Keratinocyte (primary cell): ENCODE measurements at regions not wholly inside any gene's neighbourhood (a gene's known extent, or its start where the extent isn't known, plus 50 kb on each side); places are given as distances from the start of the nearest gene placed in this dataset.
A peak's percentile ranks its signal among the peaks of the same experiment; 100 is the strongest.

Experiments
- DNase-seq: peaks from one replicate; pipeline ENCODE4 v3.0.0-alpha.2; 2011; ENCODE audit warnings: low read depth, missing footprints, low spot score
- FAIRE-seq: peaks from 2 replicates; lab custom pipeline; 2011; peaks lifted over from hg19 to GRCh38; lab: Jason Lieb, UNC
- H2AFZ ChIP-seq: 2 replicates; pipeline ENCODE4 v1.6.0; 2012; ENCODE audit warnings: low read length, control low read depth, inconsistent platforms; ENCODE audit not compliant: control insufficient read depth
- H3K27ac ChIP-seq: 2 replicates; pipeline ENCODE4 v1.5.1; 2011; ENCODE audit warnings: low read length; ENCODE audit not compliant: control insufficient read depth, insufficient read depth
- H3K27me3 ChIP-seq: 3 replicates; pipeline ENCODE4 v1.6.0; 2011; ENCODE audit warnings: low read length; ENCODE audit not compliant: control insufficient read depth, insufficient read depth; ENCODE audit errors: extremely low read depth
- H3K36me3 ChIP-seq, 2 experiments: 2 replicates in 1 of 2; 3 replicates in 1 of 2; pipeline ENCODE4 v1.5.1; 2011; ENCODE audit warnings: low read length in 2 of 2, mild to moderate bottlenecking in 1 of 2; ENCODE audit not compliant: control insufficient read depth in 2 of 2, insufficient read depth in 2 of 2; ENCODE audit errors: extremely low read depth in 1 of 2
- H3K4me1 ChIP-seq: 3 replicates; pipeline ENCODE4 v1.5.1; 2011; ENCODE audit warnings: low read length; ENCODE audit not compliant: control insufficient read depth, insufficient read depth; ENCODE audit errors: extremely low read depth
- H3K4me2 ChIP-seq: 3 replicates; pipeline ENCODE4 v1.6.0; 2011; ENCODE audit warnings: low read depth, low read length; ENCODE audit not compliant: control insufficient read depth, insufficient read depth; ENCODE audit errors: extremely low read depth
- H3K4me3 ChIP-seq, 3 experiments: fragments of 200-600 bp in 1 of 3; sonication (generic) in 1 of 3; 2 replicates in 2 of 3; 3 replicates in 1 of 3; pipeline ENCODE4 v1.5.1; 2011 to 2016; ENCODE audit warnings: low read length in 3 of 3, mild to moderate bottlenecking in 3 of 3, control low read depth in 2 of 3, inconsistent platforms in 1 of 3, low read depth in 1 of 3, mixed read lengths in 1 of 3, mixed run types in 1 of 3, moderate library complexity in 1 of 3; ENCODE audit not compliant: control insufficient read depth in 2 of 3, insufficient read depth in 2 of 3; ENCODE audit errors: extremely low read depth in 1 of 3
- H3K79me2 ChIP-seq: 2 replicates; pipeline ENCODE4 v1.6.0; 2012; ENCODE audit warnings: low read length; ENCODE audit not compliant: control insufficient read depth, insufficient read depth
- H3K9ac ChIP-seq: 3 replicates; pipeline ENCODE4 v1.6.0; 2011; ENCODE audit warnings: low read length; ENCODE audit not compliant: control insufficient read depth, insufficient read depth; ENCODE audit errors: extremely low read depth
- H3K9me1 ChIP-seq: 3 replicates; pipeline ENCODE4 v1.6.0; 2011; ENCODE audit warnings: low read length; ENCODE audit not compliant: control insufficient read depth, insufficient read depth; ENCODE audit errors: extremely low read depth
- H3K9me3 ChIP-seq: 2 replicates; pipeline ENCODE4 v1.5.1; 2012; ENCODE audit warnings: low read depth, low read length; ENCODE audit not compliant: control insufficient read depth
- H4K20me1 ChIP-seq: 3 replicates; pipeline ENCODE4 v1.6.0; 2011; ENCODE audit warnings: low read length; ENCODE audit not compliant: control insufficient read depth, insufficient read depth; ENCODE audit errors: extremely low read depth
- CTCF ChIP-seq, 3 experiments: IDR thresholded peaks in 1 of 3; conservative IDR thresholded peaks in 1 of 3; optimal IDR thresholded peaks in 1 of 3; 2 replicates in 2 of 3; 3 replicates in 1 of 3; pipeline versions ENCODE3 to v1.5.1; 2011; ENCODE audit warnings: low read length in 3 of 3, mild to moderate bottlenecking in 3 of 3, moderate library complexity in 2 of 3, control low read depth in 1 of 3, inconsistent platforms in 1 of 3; ENCODE audit not compliant: insufficient read depth in 2 of 3; ENCODE audit errors: extremely low read depth in 1 of 3
- EZH2 ChIP-seq: IDR thresholded peaks from one replicate; pipeline ENCODE4 v1.6.1; 2012; ENCODE audit warnings: inconsistent platforms, mild to moderate bottlenecking, low read length, moderate library complexity
- dilution Hi-C: fragments of 300-500 bp; cut with MboI; formaldehyde crosslinking; loops from one replicate; pipeline ENCODE4 v1.7.0; 2020; ENCODE audit warnings: low sequenced_read_pairs; ENCODE audit not compliant: extremely low pct_ligation_motif_present

GRCh38 chr4:180105362-180105761 is 2137.8 kb upstream of the TENM3 start:
- no peak overlapping the region for H2AFZ ChIP-seq
- no peak overlapping the region for H3K4me2 ChIP-seq
- H3K36me3 ChIP-seq = no peaks in the 10 kb centered on the region
- no peaks in the 10 kb centered on the region for H3K9me1 ChIP-seq
- H3K4me3 ChIP-seq = no peak overlapping the region
- no peak overlapping the region for H3K27ac ChIP-seq
- no peaks in the 10 kb centered on the region for H3K27me3 ChIP-seq
- no peaks in the 10 kb centered on the region for H3K9me3 ChIP-seq
- peaks cover 7% of the 10 kb centered on the region for H3K4me1 ChIP-seq
- FAIRE-seq (no peak), DNase-seq (no peak)
- dilution Hi-C loops = no loop called here
- no peak overlapping the region for H3K9ac ChIP-seq
- no peaks in the 10 kb centered on the region for H4K20me1 ChIP-seq
- no peak for TF ChIP-seq EZH2
- no peak for TF ChIP-seq CTCF (optimal IDR thresholded peaks at IDR 0.05 in 1 of 3, IDR thresholded peaks at IDR 0.05 in 1 of 3, conservative IDR thresholded peaks at IDR 0.05 in 1 of 3; ENCODE audit: extremely low read depth in 1 of 3, insufficient read depth in 2 of 3, low read length in 3 of 3)
- H3K79me2 ChIP-seq = no peaks in the 10 kb centered on the region

GRCh38 chr4:180106122-180106521 is 2137.1 kb upstream of the TENM3 start:
- Histone ChIP-seq H3K4me2 (no peak overlapping the region), H3K9me1 (no peaks in the 10 kb centered on the region), H3K36me3 (no peaks in the 10 kb centered on the region), H2AFZ (no peak overlapping the region), H3K9me3 (no peaks in the 10 kb centered on the region), H3K79me2 (no peaks in the 10 kb centered on the region), H3K27me3 (no peaks in the 10 kb centered on the region), H3K9ac (no peak overlapping the region), H4K20me1 (no peaks in the 10 kb centered on the region), H3K4me3 (no peak overlapping the region), H3K4me1 (peaks cover 7% of the 10 kb centered on the region), H3K27ac (no peak overlapping the region)
- DNase-seq (peak; percentile 26), FAIRE-seq (peak; percentile 85)
- no peak for TF ChIP-seq EZH2
- TF ChIP-seq CTCF (optimal IDR thresholded peaks at IDR 0.05 in 1 of 3, IDR thresholded peaks at IDR 0.05 in 1 of 3, conservative IDR thresholded peaks at IDR 0.05 in 1 of 3; ENCODE audit: extremely low read depth in 1 of 3, insufficient read depth in 2 of 3, low read length in 3 of 3) = no peak
- dilution Hi-C loops = no loop called here
